Fibroblast of lung (primary cell): ENCODE measurements at regions not wholly inside any gene's neighbourhood (a gene's known extent, or its start where the extent isn't known, plus 50 kb on each side); places are given as distances from the start of the nearest gene placed in this dataset.

Source experiments
- DNase-seq, 2 donors: peaks; one replicate each; pipeline versions ENCODE4 v3.0.0 to v3.0.0-alpha.2; 2010; ENCODE audit warnings: low read depth in 2 of 2
- H2AFZ ChIP-seq: 2 replicates; pipeline ENCODE4 v1.5.1; 2012; ENCODE audit warnings: low read length, control low read depth, inconsistent platforms
- H3K27ac ChIP-seq: 2 replicates; pipeline ENCODE4 v1.5.1; 2011; ENCODE audit warnings: low read length, control low read depth; ENCODE audit not compliant: insufficient read depth
- H3K27me3 ChIP-seq: 2 replicates; pipeline ENCODE4 v1.5.1; 2011; ENCODE audit warnings: mild to moderate bottlenecking, low read length; ENCODE audit not compliant: control insufficient read depth, insufficient read depth
- H3K36me3 ChIP-seq: 2 replicates; pipeline ENCODE4 v1.5.1; 2011; ENCODE audit warnings: low read length; ENCODE audit not compliant: control insufficient read depth, insufficient read depth
- H3K4me1 ChIP-seq: 2 replicates; pipeline ENCODE4 v1.5.1; 2011; ENCODE audit warnings: low read length; ENCODE audit not compliant: control insufficient read depth, insufficient read depth; ENCODE audit errors: extremely low read depth
- H3K4me2 ChIP-seq: 2 replicates; pipeline ENCODE4 v1.5.1; 2011; ENCODE audit warnings: low read length, control low read depth; ENCODE audit not compliant: insufficient read depth; ENCODE audit errors: extremely low read depth
- H3K4me3 ChIP-seq, 4 experiments: fragments of 200-600 bp in 1 of 4; sonication (generic) in 1 of 4; replicated peaks in 1 of 4; 2 replicates each; pipeline ENCODE4 v1.5.1; 2011 to 2016; ENCODE audit warnings: low read length in 4 of 4, low read depth in 3 of 4, mild to moderate bottlenecking in 3 of 4, control low read depth in 2 of 4, inconsistent platforms in 1 of 4, mixed read lengths in 1 of 4; ENCODE audit not compliant: insufficient read depth in 1 of 4; ENCODE audit errors: control extremely low read depth in 1 of 4
- H3K79me2 ChIP-seq: 2 replicates; pipeline ENCODE4 v1.5.1; 2012; ENCODE audit warnings: mild to moderate bottlenecking, low read length, inconsistent platforms; ENCODE audit not compliant: control insufficient read depth, insufficient read depth
- H3K9ac ChIP-seq: 2 replicates; pipeline ENCODE4 v1.5.1; 2011; ENCODE audit warnings: mild to moderate bottlenecking, low read length, control low read depth; ENCODE audit not compliant: insufficient read depth
- H3K9me3 ChIP-seq: 2 replicates; pipeline ENCODE4 v1.5.1; 2012; ENCODE audit warnings: low read depth, low read length; ENCODE audit not compliant: control insufficient read depth, insufficient read depth
- H4K20me1 ChIP-seq: 2 replicates; pipeline ENCODE4 v1.5.1; 2011; ENCODE audit warnings: low read length; ENCODE audit not compliant: control insufficient read depth, insufficient read depth; ENCODE audit errors: extremely low read depth
- EZH2 ChIP-seq: IDR thresholded peaks from 2 replicates; pipeline ENCODE4 v1.5.1; 2012; ENCODE audit warnings: low read length, control low read depth, mild to moderate bottlenecking; ENCODE audit errors: missing control alignments
- TF ChIP-seq, protein P1 (sequence below), 2 donors: IDR thresholded peaks in 1 of 2; conservative IDR thresholded peaks in 1 of 2; 1 replicate in 1 of 2; 2 replicates in 1 of 2; pipeline ENCODE4 v1.5.1; 2011 to 2012; ENCODE audit warnings: low read length in 2 of 2, control low read depth in 1 of 2, inconsistent platforms in 1 of 2, low read depth in 1 of 2, mild to moderate bottlenecking in 1 of 2

GRCh38 chr4:3820806-3821579 lies 54.8 kb downstream of the ADRA2C start:
- no peak overlapping the region for H3K9ac ChIP-seq
- no peaks in the 10 kb centered on the region for H3K4me1 ChIP-seq
- no peak overlapping the region for H3K4me2 ChIP-seq
- H3K79me2 ChIP-seq, result no peaks in the 10 kb centered on the region
- no peak overlapping the region for H3K27ac ChIP-seq
- no peak for DNase-seq
- no peaks in the 10 kb centered on the region for H3K36me3 ChIP-seq
- TF ChIP-seq, protein P1, sequence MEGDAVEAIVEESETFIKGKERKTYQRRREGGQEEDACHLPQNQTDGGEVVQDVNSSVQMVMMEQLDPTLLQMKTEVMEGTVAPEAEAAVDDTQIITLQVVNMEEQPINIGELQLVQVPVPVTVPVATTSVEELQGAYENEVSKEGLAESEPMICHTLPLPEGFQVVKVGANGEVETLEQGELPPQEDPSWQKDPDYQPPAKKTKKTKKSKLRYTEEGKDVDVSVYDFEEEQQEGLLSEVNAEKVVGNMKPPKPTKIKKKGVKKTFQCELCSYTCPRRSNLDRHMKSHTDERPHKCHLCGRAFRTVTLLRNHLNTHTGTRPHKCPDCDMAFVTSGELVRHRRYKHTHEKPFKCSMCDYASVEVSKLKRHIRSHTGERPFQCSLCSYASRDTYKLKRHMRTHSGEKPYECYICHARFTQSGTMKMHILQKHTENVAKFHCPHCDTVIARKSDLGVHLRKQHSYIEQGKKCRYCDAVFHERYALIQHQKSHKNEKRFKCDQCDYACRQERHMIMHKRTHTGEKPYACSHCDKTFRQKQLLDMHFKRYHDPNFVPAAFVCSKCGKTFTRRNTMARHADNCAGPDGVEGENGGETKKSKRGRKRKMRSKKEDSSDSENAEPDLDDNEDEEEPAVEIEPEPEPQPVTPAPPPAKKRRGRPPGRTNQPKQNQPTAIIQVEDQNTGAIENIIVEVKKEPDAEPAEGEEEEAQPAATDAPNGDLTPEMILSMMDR (conservative IDR thresholded peaks at IDR 0.05 in 1 of 2, IDR thresholded peaks at IDR 0.05 in 1 of 2; ENCODE audit: low read depth in 1 of 2, low read length in 2 of 2), result no peak
- no peak for TF ChIP-seq EZH2
- H4K20me1 ChIP-seq, result no peaks in the 10 kb centered on the region
- no peak overlapping the region for H2AFZ ChIP-seq
- no peaks in the 10 kb centered on the region for H3K27me3 ChIP-seq
- H3K9me3 ChIP-seq, result no peaks in the 10 kb centered on the region
- H3K4me3 ChIP-seq, result no peak overlapping the region

GRCh38 chr4:3821580-3822229 lies 55.5 kb downstream of the ADRA2C start:
- no peak overlapping the region for H2AFZ ChIP-seq
- TF ChIP-seq, protein P1 (conservative IDR thresholded peaks at IDR 0.05 in 1 of 2, IDR thresholded peaks at IDR 0.05 in 1 of 2; ENCODE audit: low read depth in 1 of 2, low read length in 2 of 2), result no peak
- no peak for TF ChIP-seq EZH2

DNA sequence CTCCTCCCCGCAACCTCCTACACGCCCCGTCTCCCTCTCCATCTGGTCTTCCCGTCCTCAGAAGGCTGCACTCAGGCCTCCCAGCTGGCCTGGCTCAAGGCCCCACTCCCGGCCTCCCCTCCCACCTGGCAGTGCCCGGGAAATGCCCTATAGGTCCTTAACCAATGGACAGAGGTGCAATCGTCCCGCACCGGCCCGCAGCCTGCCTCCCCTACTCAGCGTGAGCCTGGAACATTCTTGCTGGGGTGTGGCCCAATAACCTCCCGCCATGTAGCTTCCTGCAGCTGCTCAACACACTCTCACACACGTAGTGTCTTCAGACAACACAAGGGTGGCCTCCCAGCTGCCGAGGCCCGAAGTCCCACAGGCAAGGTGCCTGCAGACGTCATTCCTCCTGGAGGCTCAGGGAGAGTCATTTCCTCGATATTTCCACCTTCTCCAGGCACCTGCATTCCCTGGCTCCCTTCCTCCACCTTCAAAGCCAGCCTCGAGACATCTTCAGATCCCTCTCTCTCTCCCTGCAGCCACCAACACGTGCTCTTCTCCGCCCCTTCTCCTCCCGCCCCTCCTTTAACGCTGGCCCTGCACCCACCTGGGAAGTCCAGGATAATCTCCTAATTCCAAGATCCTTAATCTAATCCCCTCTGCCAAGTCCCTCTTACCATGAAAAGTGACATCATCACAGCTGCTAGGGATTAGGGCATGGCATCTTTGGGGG lies 56.2 kb downstream of the ADRA2C start:
- TF ChIP-seq, protein P1 (conservative IDR thresholded peaks at IDR 0.05 in 1 of 2, IDR thresholded peaks at IDR 0.05 in 1 of 2; ENCODE audit: low read depth in 1 of 2, low read length in 2 of 2), result no peak
- TF ChIP-seq EZH2, result no peak
- no peak overlapping the region for H3K4me2 ChIP-seq
- H3K9me3 ChIP-seq, result no peaks in the 10 kb centered on the region
- no peaks in the 10 kb centered on the region for H3K27me3 ChIP-seq
- H2AFZ ChIP-seq, result no peak overlapping the region
- no peaks in the 10 kb centered on the region for H3K79me2 ChIP-seq
- no peak overlapping the region for H3K4me3 ChIP-seq
- no peaks in the 10 kb centered on the region for H3K4me1 ChIP-seq
- no peaks in the 10 kb centered on the region for H4K20me1 ChIP-seq
- no peak overlapping the region for H3K27ac ChIP-seq
- DNase-seq, result no peak
- no peak overlapping the region for H3K9ac ChIP-seq
- no peaks in the 10 kb centered on the region for H3K36me3 ChIP-seq

More at GRCh38 chr4:3821580-3822229, 55.5 kb downstream of the ADRA2C start:
- no peaks in the 10 kb centered on the region for H3K36me3 ChIP-seq
- H3K4me1 ChIP-seq, result no peaks in the 10 kb centered on the region
- no peaks in the 10 kb centered on the region for H3K27me3 ChIP-seq
- no peaks in the 10 kb centered on the region for H4K20me1 ChIP-seq
- no peak for DNase-seq
- no peaks in the 10 kb centered on the region for H3K79me2 ChIP-seq
- no peak overlapping the region for H3K4me2 ChIP-seq
- H3K9me3 ChIP-seq, result no peaks in the 10 kb centered on the region
- H3K27ac ChIP-seq, result no peak overlapping the region
- H3K4me3 ChIP-seq, result no peak overlapping the region
- H3K9ac ChIP-seq, result no peak overlapping the region
